ENCODE measurements at regions not wholly inside any gene's neighbourhood (a gene's known extent, or its start where the extent isn't known, plus 50 kb on each side); places are given as distances from the start of the nearest gene placed in this dataset.
A peak's percentile ranks its signal among the peaks of the same experiment; 100 is the strongest.
"Not testable (repeated sequence)": the region's sequence is repeated elsewhere in the genome, so short reads cannot be mapped to it uniquely, and the experiment has no call there.

- not testable (repeated sequence) for H3K27me3 Mint-ChIP-seq; H3K36me3 Mint-ChIP-seq; H3K9me3 Mint-ChIP-seq; DNase-seq (ENCODE audit: low spot score in 2 of 2); H3K4me3 Mint-ChIP-seq; ATAC-seq (ENCODE audit: low read depth); H3K4me1 Mint-ChIP-seq
- peak overlapping the region; percentile 35 for H3K27ac Mint-ChIP-seq
These were observed 128.6 kb downstream of the LAT start for GRCh38 chr16:29113446-29113845.

GRCh38 chr16:29112755-29113347, 128.0 kb downstream of the LAT start:
- ATAC-seq (ENCODE audit: low read depth) (no peak), DNase-seq (ENCODE audit: low spot score in 2 of 2) (no peak)
- H3K4me3 Mint-ChIP-seq, result no peak overlapping the region
- H3K9me3 Mint-ChIP-seq, result no peaks in the 10 kb centered on the region
- H3K27ac Mint-ChIP-seq, result peak overlapping the region; percentile 35
- H3K27me3 Mint-ChIP-seq, result no peaks in the 10 kb centered on the region
- peaks cover 7% of the 10 kb centered on the region for H3K4me1 Mint-ChIP-seq
- peaks cover 10% of the 10 kb centered on the region for H3K36me3 Mint-ChIP-seq

GRCh38 chr16:29111901-29112680, 127.2 kb downstream of the LAT start:
- not testable (repeated sequence) for H3K36me3 Mint-ChIP-seq; DNase-seq (ENCODE audit: low spot score in 2 of 2); H3K4me1 Mint-ChIP-seq; H3K4me3 Mint-ChIP-seq; H3K9me3 Mint-ChIP-seq; H3K27me3 Mint-ChIP-seq; ATAC-seq (ENCODE audit: low read depth)
- peak overlapping the region; percentile 31 for H3K27ac Mint-ChIP-seq

GRCh38 chr16:29111421-29111820, 126.6 kb downstream of the LAT start:
- Mint-ChIP-seq H3K27ac (peak overlapping the region; percentile 31), H3K4me1 (peaks cover 7% of the 10 kb centered on the region), H3K4me3 (no peak overlapping the region), H3K9me3 (no peaks in the 10 kb centered on the region), H3K36me3 (peaks cover 9% of the 10 kb centered on the region), H3K27me3 (no peaks in the 10 kb centered on the region)
- no peak for DNase-seq (ENCODE audit: low spot score in 2 of 2)
- no peak for ATAC-seq (ENCODE audit: low read depth)

- not testable (repeated sequence) for H3K4me1 Mint-ChIP-seq, H3K27ac Mint-ChIP-seq, H3K9me3 Mint-ChIP-seq
These were observed 123.8 kb downstream of the LAT start for GRCh38 chr16:29108625-29109169.

GRCh38 chr16:29107299-29107698, 122.4 kb downstream of the LAT start:
- H3K27ac Mint-ChIP-seq, result no peak overlapping the region

More at GRCh38 chr16:29108625-29109169, 123.8 kb downstream of the LAT start:
- ATAC-seq (ENCODE audit: low read depth); H3K27me3 Mint-ChIP-seq; DNase-seq (ENCODE audit: low spot score in 2 of 2); H3K4me3 Mint-ChIP-seq: not testable (repeated sequence)
- H3K36me3 Mint-ChIP-seq, result peaks cover 15% of the 10 kb centered on the region

GRCh38 chr16:29106259-29106908, 121.5 kb downstream of the LAT start:
- ATAC-seq (ENCODE audit: low read depth); H3K27me3 Mint-ChIP-seq; DNase-seq (ENCODE audit: low spot score in 2 of 2); H3K4me1 Mint-ChIP-seq; H3K9me3 Mint-ChIP-seq; H3K27ac Mint-ChIP-seq; H3K4me3 Mint-ChIP-seq: not testable (repeated sequence)
- peaks cover 18% of the 10 kb centered on the region for H3K36me3 Mint-ChIP-seq

More at GRCh38 chr16:29107299-29107698, 122.4 kb downstream of the LAT start:
- ATAC-seq (ENCODE audit: low read depth) (no peak), DNase-seq (ENCODE audit: low spot score in 2 of 2) (no peak)
- Mint-ChIP-seq H3K9me3 (no peaks in the 10 kb centered on the region), H3K27me3 (no peaks in the 10 kb centered on the region), H3K36me3 (peaks cover 15% of the 10 kb centered on the region), H3K4me3 (no peak overlapping the region), H3K4me1 (no peaks in the 10 kb centered on the region)

- H3K4me1 Mint-ChIP-seq; DNase-seq (ENCODE audit: low spot score in 2 of 2); ATAC-seq (ENCODE audit: low read depth); H3K9me3 Mint-ChIP-seq; H3K27me3 Mint-ChIP-seq; H3K27ac Mint-ChIP-seq; H3K4me3 Mint-ChIP-seq: not testable (repeated sequence)
- H3K36me3 Mint-ChIP-seq, result peaks cover 13% of the 10 kb centered on the region
These were observed 119.7 kb downstream of the LAT start for GRCh38 chr16:29104600-29104999.

GRCh38 chr16:29097965-29098364, 113.1 kb downstream of the LAT start:
- H3K27me3 Mint-ChIP-seq; ATAC-seq (ENCODE audit: low read depth); H3K27ac Mint-ChIP-seq; H3K36me3 Mint-ChIP-seq; H3K4me1 Mint-ChIP-seq; DNase-seq (ENCODE audit: low spot score in 2 of 2); H3K4me3 Mint-ChIP-seq; H3K9me3 Mint-ChIP-seq: not testable (repeated sequence)

- peak; percentile 66 for ATAC-seq (ENCODE audit: low read depth)
- not testable (repeated sequence) for H3K27ac Mint-ChIP-seq; H3K27me3 Mint-ChIP-seq; H3K9me3 Mint-ChIP-seq; H3K4me1 Mint-ChIP-seq; DNase-seq (ENCODE audit: low spot score in 2 of 2); H3K4me3 Mint-ChIP-seq
- H3K36me3 Mint-ChIP-seq, result peaks cover 11% of the 10 kb centered on the region
These were observed 110.1 kb downstream of the LAT start for GRCh38 chr16:29094729-29095624.

- ATAC-seq (ENCODE audit: low read depth), result peak; percentile 27
- not testable (repeated sequence) for H3K4me3 Mint-ChIP-seq; H3K9me3 Mint-ChIP-seq; H3K4me1 Mint-ChIP-seq; DNase-seq (ENCODE audit: low spot score in 2 of 2); H3K27ac Mint-ChIP-seq; H3K27me3 Mint-ChIP-seq
- peaks cover 11% of the 10 kb centered on the region for H3K36me3 Mint-ChIP-seq
These were observed 109.5 kb downstream of the LAT start for GRCh38 chr16:29094325-29094724.

- H3K4me1 Mint-ChIP-seq; ATAC-seq (ENCODE audit: low read depth); H3K9me3 Mint-ChIP-seq: not testable (repeated sequence)
These were observed 104.8 kb downstream of the LAT start for GRCh38 chr16:29089679-29090078.

GRCh38 chr16:29087673-29088072, 102.8 kb downstream of the LAT start:
- DNase-seq (ENCODE audit: low spot score in 2 of 2); H3K4me3 Mint-ChIP-seq; ATAC-seq (ENCODE audit: low read depth); H3K9me3 Mint-ChIP-seq; H3K27ac Mint-ChIP-seq; H3K27me3 Mint-ChIP-seq; H3K4me1 Mint-ChIP-seq; H3K36me3 Mint-ChIP-seq: not testable (repeated sequence)

More at GRCh38 chr16:29089679-29090078, 104.8 kb downstream of the LAT start:
- not testable (repeated sequence) for H3K27ac Mint-ChIP-seq; H3K27me3 Mint-ChIP-seq; H3K4me3 Mint-ChIP-seq; DNase-seq (ENCODE audit: low spot score in 2 of 2)
- peaks cover 11% of the 10 kb centered on the region for H3K36me3 Mint-ChIP-seq

All from memory B cell (primary cell).